Epithelial cell of prostate (primary cell): ENCODE measurements at regions not wholly inside any gene's neighbourhood (a gene's known extent, or its start where the extent isn't known, plus 50 kb on each side); places are given as distances from the start of the nearest gene placed in this dataset.
"Not testable (repeated sequence)": the region's sequence is repeated elsewhere in the genome, so short reads cannot be mapped to it uniquely, and the experiment has no call there.

Experiments
- DNase-seq: peaks from one replicate; pipeline ENCODE4 v3.0.0-alpha.2; 2011; ENCODE audit warnings: low read depth, low spot score
- H3K27ac ChIP-seq: fragments of 450-650 bp; 2 replicates; pipeline ENCODE4 v1.5.1; 2017; ENCODE audit warnings: mild to moderate bottlenecking

GRCh38 chr3:20456511-20456910 lies 270.5 kb upstream of the SGO1 start:
- DNase-seq = no peak
- no peak overlapping the region for H3K27ac ChIP-seq

- DNase-seq = no peak
- H3K27ac ChIP-seq = no peak overlapping the region
Measured at GRCh38 chr3:20451170-20451569, 265.2 kb upstream of the SGO1 start.

GRCh38 chr3:20450611-20451010 lies 264.6 kb upstream of the SGO1 start:
- no peak overlapping the region for H3K27ac ChIP-seq
- no peak for DNase-seq

GRCh38 chr3:20442846-20443245 lies 256.8 kb upstream of the SGO1 start:
- DNase-seq = no peak
- H3K27ac ChIP-seq = no peak overlapping the region

GRCh38 chr3:20427268-20427667 lies 241.3 kb upstream of the SGO1 start:
- not testable (repeated sequence) for H3K27ac ChIP-seq, DNase-seq

GRCh38 chr3:20425138-20425537 lies 239.1 kb upstream of the SGO1 start:
- DNase-seq = no peak
- no peak overlapping the region for H3K27ac ChIP-seq

GRCh38 chr3:20424086-20424485 lies 238.1 kb upstream of the SGO1 start:
- DNase-seq = no peak
- H3K27ac ChIP-seq = no peak overlapping the region

- no peak overlapping the region for H3K27ac ChIP-seq
- DNase-seq = no peak
Measured at GRCh38 chr3:20422391-20422790, 236.4 kb upstream of the SGO1 start.

- no peak for DNase-seq
- no peak overlapping the region for H3K27ac ChIP-seq
Measured at GRCh38 chr3:20417388-20418108, 231.5 kb upstream of the SGO1 start.

GRCh38 chr3:20406611-20407011 lies 220.6 kb upstream of the SGO1 start:
- DNase-seq = no peak
- no peak overlapping the region for H3K27ac ChIP-seq

GRCh38 chr3:20405744-20406143 lies 219.7 kb upstream of the SGO1 start:
- H3K27ac ChIP-seq = no peak overlapping the region
- DNase-seq = no peak

GRCh38 chr3:20405231-20405630 lies 219.2 kb upstream of the SGO1 start:
- DNase-seq = no peak
- no peak overlapping the region for H3K27ac ChIP-seq

GRCh38 chr3:20404741-20405100 lies 218.7 kb upstream of the SGO1 start:
- H3K27ac ChIP-seq = no peak overlapping the region
- DNase-seq = no peak

- H3K27ac ChIP-seq = no peak overlapping the region
- DNase-seq = no peak
Measured at GRCh38 chr3:20403986-20404740, 218.2 kb upstream of the SGO1 start.

- DNase-seq = no peak
- H3K27ac ChIP-seq = no peak overlapping the region
Measured at GRCh38 chr3:20401253-20401652, 215.2 kb upstream of the SGO1 start.

- DNase-seq = no peak
- no peak overlapping the region for H3K27ac ChIP-seq
Measured at GRCh38 chr3:20400686-20401085, 214.7 kb upstream of the SGO1 start.

GRCh38 chr3:20400281-20400680 lies 214.3 kb upstream of the SGO1 start:
- no peak overlapping the region for H3K27ac ChIP-seq
- DNase-seq = no peak

- DNase-seq = no peak
- H3K27ac ChIP-seq = no peak overlapping the region
Measured at GRCh38 chr3:20396335-20396734, 210.3 kb upstream of the SGO1 start.

GRCh38 chr3:20395692-20396091 lies 209.7 kb upstream of the SGO1 start:
- H3K27ac ChIP-seq = no peak overlapping the region
- no peak for DNase-seq

- DNase-seq = no peak
Measured at GRCh38 chr3:20394243-20394642, 208.2 kb upstream of the SGO1 start.

GRCh38 chr3:20391644-20392043 lies 205.6 kb upstream of the SGO1 start:
- no peak for DNase-seq
- H3K27ac ChIP-seq = no peak overlapping the region

More at GRCh38 chr3:20394243-20394642, 208.2 kb upstream of the SGO1 start:
- no peak overlapping the region for H3K27ac ChIP-seq

- no peak overlapping the region for H3K27ac ChIP-seq
- no peak for DNase-seq
Measured at GRCh38 chr3:20388971-20389370, 203.0 kb upstream of the SGO1 start.
